HG02642 (cell line): ENCODE measurements at regions not wholly inside any gene's neighbourhood (a gene's known extent, or its start where the extent isn't known, plus 50 kb on each side); places are given as distances from the start of the nearest gene placed in this dataset.

Experiments
- ATAC-seq: cut with Tn5 transposase; IDR thresholded peaks from one replicate; pipeline ENCODE4 v1.9.1; 2021; ENCODE audit warnings: mild to moderate bottlenecking; ENCODE audit not compliant: unreplicated experiment, poor library complexity

GRCh38 chr2:176495826-176496225, 226.6 kb downstream of the MTX2 start:
- ATAC-seq, result no peak

GRCh38 chr2:176496761-176497160, 227.5 kb downstream of the MTX2 start:
- no peak for ATAC-seq

DNA sequence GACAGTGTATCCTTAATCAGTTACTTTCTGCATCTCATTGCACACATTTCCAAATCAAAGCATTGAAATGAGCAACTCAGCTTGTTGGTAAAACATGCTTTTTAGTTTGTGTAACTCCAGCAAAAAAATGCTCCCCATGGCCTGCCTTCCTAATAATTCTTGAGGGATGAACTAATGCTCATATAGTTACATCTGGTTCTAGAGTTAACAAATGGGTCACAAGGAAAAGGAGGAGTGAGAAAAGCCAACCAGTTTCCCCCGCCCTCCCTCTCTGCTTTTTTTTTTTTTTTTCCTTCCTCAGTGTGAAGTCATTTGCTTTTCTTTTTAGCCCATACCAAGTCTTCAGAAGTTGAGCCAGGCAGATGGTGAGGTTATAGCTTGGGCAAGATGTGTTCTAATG, 231.7 kb downstream of the MTX2 start:
- ATAC-seq, result no peak

GRCh38 chr2:176501617-176502016, 232.4 kb downstream of the MTX2 start:
- no peak for ATAC-seq

DNA sequence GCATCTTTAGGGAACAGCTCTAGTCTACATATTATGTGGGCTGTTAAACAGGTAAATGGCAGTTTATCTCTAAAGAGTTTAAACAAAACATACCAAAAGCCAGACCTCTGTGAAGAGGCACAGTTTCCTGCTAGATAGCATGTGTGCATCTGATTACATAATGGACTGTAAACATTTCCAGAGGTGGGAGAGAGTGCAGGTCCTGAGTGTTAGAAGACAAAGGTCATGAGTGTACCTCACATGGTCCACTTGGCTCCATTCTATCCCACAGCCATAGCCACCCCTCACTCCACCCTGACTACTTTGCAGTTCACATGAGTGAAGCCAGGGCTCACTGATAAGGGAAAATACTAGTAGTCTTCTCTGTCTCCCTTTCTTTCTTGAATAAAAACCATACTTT, 233.4 kb downstream of the MTX2 start:
- no peak for ATAC-seq

- no peak for ATAC-seq
Measured at GRCh38 chr2:176503776-176504175, 234.5 kb downstream of the MTX2 start.

DNA sequence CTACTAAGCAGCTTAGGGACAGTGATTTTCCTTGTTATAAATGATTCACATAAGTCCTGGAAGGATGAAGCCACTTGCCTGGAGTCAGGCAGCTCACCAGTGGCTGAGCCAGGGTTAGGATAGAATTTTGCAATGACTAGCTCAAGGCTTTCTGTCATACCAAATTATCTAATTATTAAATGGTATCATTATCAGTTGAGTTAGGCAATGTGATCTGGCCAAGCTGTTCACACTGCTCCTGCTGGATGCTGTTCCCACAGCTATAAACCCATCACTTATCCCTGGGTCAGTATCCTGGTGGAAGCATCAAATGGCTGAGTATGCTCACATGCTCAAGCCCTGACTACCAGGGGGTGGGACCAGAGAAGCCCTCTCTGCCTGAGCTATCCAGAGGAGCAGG, 235.2 kb downstream of the MTX2 start:
- no peak for ATAC-seq

- ATAC-seq, result no peak
Measured at GRCh38 chr2:176507786-176508185, 238.5 kb downstream of the MTX2 start.

GRCh38 chr2:176508374-176508773, 239.1 kb downstream of the MTX2 start:
- ATAC-seq, result no peak

DNA sequence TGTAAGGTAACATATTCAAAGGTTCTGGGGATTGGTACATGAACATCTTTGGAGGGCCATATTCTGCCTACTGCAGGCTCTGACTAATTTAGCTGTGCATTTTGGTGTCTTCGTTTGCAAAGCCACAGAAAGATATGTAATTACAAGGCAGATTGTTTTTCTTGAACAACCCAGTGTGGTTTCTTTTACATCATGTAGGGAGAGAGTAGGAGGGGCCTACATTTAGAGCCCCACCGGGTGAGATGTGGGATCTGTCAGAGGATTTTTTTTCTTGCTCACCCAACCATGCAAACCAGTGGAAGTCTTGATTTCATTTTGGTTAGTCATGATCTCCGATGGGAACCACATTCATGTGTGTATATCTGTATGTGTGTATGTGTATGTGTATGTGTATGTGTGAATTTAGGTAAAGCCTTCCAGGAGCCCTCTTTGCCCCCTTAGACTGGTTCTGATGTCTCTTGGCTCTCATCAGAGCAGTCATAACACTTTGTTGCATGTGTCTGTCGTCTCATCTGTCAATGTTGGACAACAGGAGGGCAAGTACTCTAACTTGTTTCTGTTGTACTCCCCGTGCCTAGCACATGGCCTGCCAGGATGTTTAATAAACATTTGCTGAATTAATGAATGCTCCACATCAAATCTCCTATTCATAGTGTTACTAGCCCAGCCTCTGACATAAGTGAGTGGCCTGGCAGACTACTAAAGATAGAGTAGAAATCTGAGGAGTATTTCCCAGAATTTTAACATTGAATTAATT, 239.9 kb downstream of the MTX2 start:
- no peak for ATAC-seq

DNA sequence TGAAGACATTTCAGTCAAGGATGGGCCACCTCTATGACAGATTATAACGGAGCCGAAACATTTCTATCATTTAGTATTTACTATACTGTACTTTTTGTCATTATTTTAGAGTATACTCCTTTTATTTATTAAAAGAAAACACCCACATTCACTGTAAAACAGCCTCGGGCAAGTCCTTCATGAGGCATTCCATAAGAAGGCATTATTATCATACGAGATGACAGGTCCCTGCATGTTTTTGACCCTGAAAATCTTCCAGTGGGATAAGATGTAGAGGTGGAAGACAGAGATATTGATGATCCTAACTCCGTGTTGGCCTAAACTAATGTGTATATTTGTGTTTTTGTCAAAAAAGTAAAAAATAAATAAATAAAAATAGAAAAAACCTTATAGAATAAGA, 245.0 kb downstream of the MTX2 start:
- ATAC-seq, result no peak

GRCh38 chr2:176514805-176515500, 245.7 kb downstream of the MTX2 start:
- ATAC-seq, result no peak

DNA sequence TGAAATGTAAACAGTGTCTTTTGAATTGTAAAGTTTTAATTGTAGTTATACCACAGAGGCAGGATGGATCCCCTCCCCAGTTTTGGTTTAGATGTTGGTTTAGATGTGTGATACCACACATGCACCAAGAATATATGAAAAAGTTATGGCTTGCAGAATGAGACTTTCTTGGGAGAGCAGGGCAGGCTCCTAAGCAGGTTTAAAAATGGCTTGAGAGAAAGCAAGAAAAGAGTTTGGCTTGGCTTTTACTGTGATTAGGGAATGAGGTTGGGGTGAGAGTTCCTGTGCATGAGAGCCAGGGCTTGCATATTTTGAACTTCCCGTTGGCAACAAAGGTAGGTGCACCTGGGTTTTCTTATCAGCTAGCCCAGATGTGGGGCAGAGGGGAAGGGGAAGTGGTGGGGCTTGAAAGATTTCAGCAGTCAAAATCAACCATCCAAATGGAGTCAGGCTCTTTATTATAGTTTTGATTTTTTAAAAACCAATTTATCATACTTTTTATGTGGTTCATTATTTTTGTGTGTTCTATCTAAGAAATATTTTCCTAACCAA, 246.9 kb downstream of the MTX2 start:
- ATAC-seq, result no peak

DNA sequence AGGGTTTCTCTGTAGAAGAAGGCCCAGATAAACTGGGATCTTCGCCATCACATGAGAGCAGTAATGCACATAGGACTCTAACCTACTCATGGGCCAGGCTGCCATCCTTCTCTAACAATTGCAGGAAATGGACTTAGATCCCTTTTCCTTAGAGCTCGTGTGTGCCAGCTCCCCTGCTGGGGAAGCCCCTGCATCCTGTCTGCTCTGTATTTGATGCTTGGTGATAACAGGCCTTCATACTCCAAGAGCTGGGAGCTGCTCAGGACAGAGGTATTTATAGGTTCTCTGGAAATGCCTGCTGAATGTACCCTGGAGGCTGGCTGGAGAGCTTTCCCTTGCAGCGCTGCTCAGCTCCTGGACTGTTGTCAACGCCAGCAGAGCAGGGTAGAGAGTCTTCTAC, 249.6 kb downstream of the MTX2 start:
- ATAC-seq, result no peak

- ATAC-seq, result no peak
Measured at GRCh38 chr2:176521878-176522670, 252.8 kb downstream of the MTX2 start.

DNA sequence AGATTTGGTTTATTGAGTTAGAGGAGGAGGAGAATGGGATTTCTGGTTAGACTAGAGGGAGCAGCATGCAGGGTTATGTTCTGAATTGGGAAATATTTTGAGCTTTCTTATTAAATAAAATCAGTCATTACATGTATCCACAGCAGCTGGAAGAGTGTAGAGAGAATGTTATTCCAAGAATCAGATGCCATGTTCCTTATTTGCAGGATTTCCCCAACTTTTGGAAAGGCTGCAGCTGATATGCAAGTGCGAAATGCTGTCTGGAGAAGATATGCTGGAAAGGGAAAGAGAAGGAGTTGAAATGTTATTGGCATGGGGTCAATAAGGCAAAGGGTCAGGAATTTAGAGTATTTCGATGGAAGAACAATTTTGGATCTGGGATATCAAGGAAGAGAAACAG, 255.8 kb downstream of the MTX2 start:
- no peak for ATAC-seq

DNA sequence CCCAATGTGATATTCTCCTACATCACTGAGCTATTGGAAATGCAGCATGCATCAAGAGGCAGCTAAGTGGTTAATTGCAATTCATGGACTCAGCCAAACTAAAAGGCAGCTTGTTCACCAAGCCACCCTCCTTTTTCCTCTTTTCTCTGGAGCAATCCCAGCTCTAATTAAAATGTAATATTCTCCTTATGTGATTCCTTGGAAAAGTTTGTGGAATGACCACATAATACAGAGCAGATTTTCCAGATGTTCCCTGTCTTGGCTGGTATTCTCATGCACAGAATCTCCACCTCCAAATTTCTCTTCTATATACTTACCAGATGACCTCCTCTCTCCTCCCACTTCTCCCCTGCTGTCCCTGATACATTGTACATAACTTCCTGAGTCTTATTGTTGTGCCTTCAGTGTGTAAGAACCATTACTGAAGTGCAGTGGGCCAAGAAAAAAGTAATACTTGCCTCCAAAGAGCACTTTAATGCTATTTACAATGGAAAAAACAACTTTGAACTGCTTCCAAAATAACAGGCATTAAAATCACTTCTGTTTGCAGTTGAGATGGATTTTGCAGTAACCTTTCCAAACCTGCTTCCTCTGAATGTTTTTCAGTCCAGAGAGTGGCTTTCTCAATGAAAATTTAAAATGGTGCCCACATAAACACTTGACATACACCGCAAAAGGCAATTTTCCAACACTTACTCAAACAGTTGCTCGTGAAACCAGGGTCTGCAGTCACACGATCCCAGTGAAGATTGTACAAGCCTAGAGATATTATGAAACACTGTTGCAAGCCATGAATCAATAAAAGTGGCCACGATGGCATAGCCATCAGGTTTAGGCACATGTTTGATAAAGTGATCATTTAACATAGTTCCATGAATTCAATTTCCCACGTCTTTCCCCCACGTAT, 258.0 kb downstream of the MTX2 start:
- no peak for ATAC-seq

GRCh38 chr2:176531608-176532007, 262.4 kb downstream of the MTX2 start:
- no peak for ATAC-seq

GRCh38 chr2:176533505-176534193, 264.4 kb downstream of the MTX2 start:
- no peak for ATAC-seq
